KOPT-K1 (cell line): ENCODE measurements at regions not wholly inside any gene's neighbourhood (a gene's known extent, or its start where the extent isn't known, plus 50 kb on each side); places are given as distances from the start of the nearest gene placed in this dataset.
"Not testable (repeated sequence)": the region's sequence is repeated elsewhere in the genome, so short reads cannot be mapped to it uniquely, and the experiment has no call there.

Source experiments
- H3K27ac ChIP-seq: fragments of 200-600 bp; sonication (generic); 2 replicates; pipeline ENCODE4 v1.5.1; 2016; ENCODE audit warnings: antibody characterized with exemption, mild to moderate bottlenecking, low read depth, low read length; ENCODE audit not compliant: poor library complexity, severe bottlenecking
- H3K36me3 ChIP-seq: fragments of 200-600 bp; sonication (generic); 2 replicates; pipeline ENCODE4 v1.5.1; 2017; ENCODE audit warnings: antibody characterized with exemption, mild to moderate bottlenecking, low read length, moderate library complexity; ENCODE audit not compliant: insufficient read depth
- H3K9me3 ChIP-seq: fragments of 200-600 bp; sonication (generic); 2 replicates; pipeline ENCODE4 v1.5.1; 2017; ENCODE audit warnings: antibody characterized with exemption, low read length, mild to moderate bottlenecking; ENCODE audit not compliant: insufficient read depth, poor library complexity, severe bottlenecking

GRCh38 chr17:70394473-70395232 is 225.3 kb downstream of the KCNJ2 start:
- no peak overlapping the region for H3K27ac ChIP-seq
- H3K36me3 ChIP-seq, result no peaks in the 10 kb centered on the region
- no peaks in the 10 kb centered on the region for H3K9me3 ChIP-seq

- H3K36me3 ChIP-seq, result no peaks in the 10 kb centered on the region
- no peak overlapping the region for H3K27ac ChIP-seq
- no peaks in the 10 kb centered on the region for H3K9me3 ChIP-seq
Observed at GRCh38 chr17:70405492-70406220, 236.3 kb downstream of the KCNJ2 start.

GRCh38 chr17:70407506-70407905 is 238.2 kb downstream of the KCNJ2 start:
- no peaks in the 10 kb centered on the region for H3K36me3 ChIP-seq
- H3K9me3 ChIP-seq, result no peaks in the 10 kb centered on the region
- H3K27ac ChIP-seq, result no peak overlapping the region

- Histone ChIP-seq H3K36me3 (no peaks in the 10 kb centered on the region), H3K27ac (no peak overlapping the region), H3K9me3 (no peaks in the 10 kb centered on the region)
Observed at GRCh38 chr17:70408768-70409167, 239.4 kb downstream of the KCNJ2 start.

- Histone ChIP-seq H3K27ac (no peak overlapping the region), H3K36me3 (no peaks in the 10 kb centered on the region)
Observed at GRCh38 chr17:70414300-70414699, 245.0 kb downstream of the KCNJ2 start.

GRCh38 chr17:70420861-70421445 is 251.6 kb downstream of the KCNJ2 start:
- Histone ChIP-seq H3K36me3 (no peaks in the 10 kb centered on the region), H3K27ac (no peak overlapping the region), H3K9me3 (no peaks in the 10 kb centered on the region)

More at GRCh38 chr17:70414300-70414699, 245.0 kb downstream of the KCNJ2 start:
- H3K9me3 ChIP-seq, result no peaks in the 10 kb centered on the region

GRCh38 chr17:70422862-70423261 is 253.5 kb downstream of the KCNJ2 start:
- H3K9me3 ChIP-seq, result no peaks in the 10 kb centered on the region
- H3K27ac ChIP-seq, result no peak overlapping the region
- H3K36me3 ChIP-seq, result no peaks in the 10 kb centered on the region

- Histone ChIP-seq H3K36me3 (no peaks in the 10 kb centered on the region), H3K27ac (no peak overlapping the region), H3K9me3 (no peaks in the 10 kb centered on the region)
Observed at GRCh38 chr17:70423562-70423961, 254.2 kb downstream of the KCNJ2 start.

- Histone ChIP-seq H3K36me3 (no peaks in the 10 kb centered on the region), H3K9me3 (no peaks in the 10 kb centered on the region), H3K27ac (no peak overlapping the region)
Observed at GRCh38 chr17:70426752-70427151, 257.4 kb downstream of the KCNJ2 start.

- H3K27ac ChIP-seq, result no peak overlapping the region
- no peaks in the 10 kb centered on the region for H3K36me3 ChIP-seq
Observed at GRCh38 chr17:70434536-70435490, 265.5 kb downstream of the KCNJ2 start.

GRCh38 chr17:70437656-70438055 is 268.3 kb downstream of the KCNJ2 start:
- no peak overlapping the region for H3K27ac ChIP-seq
- no peaks in the 10 kb centered on the region for H3K36me3 ChIP-seq
- H3K9me3 ChIP-seq, result no peaks in the 10 kb centered on the region

More at GRCh38 chr17:70434536-70435490, 265.5 kb downstream of the KCNJ2 start:
- H3K9me3 ChIP-seq, result no peaks in the 10 kb centered on the region

GRCh38 chr17:70446446-70446845 is 277.1 kb downstream of the KCNJ2 start:
- no peaks in the 10 kb centered on the region for H3K36me3 ChIP-seq
- H3K27ac ChIP-seq, result no peak overlapping the region
- H3K9me3 ChIP-seq, result no peaks in the 10 kb centered on the region

GRCh38 chr17:70447588-70447987 is 278.3 kb downstream of the KCNJ2 start:
- Histone ChIP-seq H3K9me3 (no peaks in the 10 kb centered on the region), H3K36me3 (no peaks in the 10 kb centered on the region), H3K27ac (no peak overlapping the region)

- H3K9me3 ChIP-seq, H3K36me3 ChIP-seq, H3K27ac ChIP-seq: not testable (repeated sequence)
Observed at GRCh38 chr17:70453075-70453474, 283.7 kb downstream of the KCNJ2 start.
